NCI-H524 (cell line): ENCODE measurements at regions not wholly inside any gene's neighbourhood (a gene's known extent, or its start where the extent isn't known, plus 50 kb on each side); places are given as distances from the start of the nearest gene placed in this dataset.

Experiments
- DNase-seq, 2 experiments: peaks; one replicate each; lab custom pipeline; 2025; lab: John Stamatoyannopoulos, UW

DNA sequence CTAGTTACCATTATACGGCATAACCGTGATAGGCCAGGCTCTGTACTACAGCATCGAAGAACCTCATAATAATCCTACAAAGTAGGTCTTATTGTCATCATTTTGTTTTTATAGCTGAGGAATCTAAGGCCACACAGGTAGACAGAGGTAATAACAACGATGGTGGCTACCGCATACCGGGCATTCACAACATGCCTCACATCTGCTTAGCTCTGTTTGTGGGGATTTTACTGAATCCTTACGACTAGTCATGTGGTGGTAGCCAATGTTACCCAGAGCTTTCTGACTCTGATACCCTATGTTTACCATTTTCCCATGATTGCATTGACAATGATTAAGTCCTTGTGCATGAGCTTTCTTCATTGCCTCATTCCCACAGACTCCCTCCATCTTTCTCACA is 269.4 kb downstream of the TCF7L2 start:
- no peak for DNase-seq

DNA sequence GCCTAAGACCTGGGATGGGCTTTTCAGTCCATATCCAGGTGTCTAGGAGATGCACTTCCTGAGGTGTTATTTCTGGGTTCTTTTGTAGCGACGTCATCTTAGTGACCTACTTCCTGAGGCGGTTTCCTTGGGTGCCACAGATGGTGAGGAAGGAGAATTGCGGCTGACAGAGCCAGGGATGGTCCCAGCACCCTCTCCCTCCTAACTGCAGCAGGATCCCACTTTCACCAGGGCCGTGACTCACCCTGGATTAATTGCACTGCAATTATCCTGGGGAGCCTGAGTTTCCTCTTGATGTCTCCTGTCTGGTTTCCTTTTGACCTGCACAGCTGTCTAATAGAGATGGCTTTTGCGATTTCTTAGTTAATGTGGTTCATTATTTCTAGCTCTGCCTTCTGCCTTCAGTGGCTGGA is 271.7 kb downstream of the TCF7L2 start:
- peak in 1 of 2 experiments; percentile 10 for DNase-seq

DNA sequence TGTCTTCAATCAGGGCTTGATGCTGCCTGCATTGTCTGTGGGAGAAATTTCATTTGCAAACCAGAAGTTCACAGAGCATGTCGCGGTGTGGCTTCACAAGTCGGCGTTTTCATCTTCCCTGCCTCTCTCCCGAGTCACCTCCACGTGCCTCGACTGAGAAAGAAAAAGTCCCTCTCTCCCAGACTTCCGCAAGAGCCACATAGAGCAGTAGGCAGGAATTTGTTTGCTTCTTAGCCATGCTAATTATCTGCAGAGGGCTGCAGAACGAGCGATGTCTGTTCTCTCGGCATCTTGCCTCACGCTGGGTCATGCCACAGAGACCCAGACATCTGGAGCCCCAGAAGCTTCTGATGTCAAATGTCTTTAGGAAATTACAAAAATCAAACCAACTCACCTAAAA is 272.2 kb downstream of the TCF7L2 start:
- no peak for DNase-seq

DNA sequence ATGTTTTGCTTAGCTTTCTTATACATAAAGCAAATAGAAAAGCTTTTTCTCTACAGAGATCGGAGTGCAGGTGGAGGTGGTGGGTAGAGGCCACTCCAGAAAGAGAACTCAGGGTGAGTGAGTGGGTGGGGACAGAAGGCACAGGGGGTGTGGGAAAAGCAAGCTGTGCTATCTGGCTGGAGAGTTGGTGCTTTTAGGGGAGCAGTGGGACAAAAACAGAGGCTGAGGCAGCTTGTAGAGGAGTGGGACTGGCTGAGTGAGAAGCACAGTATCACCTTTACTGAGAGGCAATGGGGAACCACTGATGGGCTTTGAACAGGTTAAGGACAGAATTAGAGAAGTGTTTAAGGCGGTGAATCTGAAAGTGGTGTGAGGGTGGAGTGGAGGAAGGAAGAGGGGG is 275.3 kb downstream of the TCF7L2 start:
- DNase-seq = no peak

DNA sequence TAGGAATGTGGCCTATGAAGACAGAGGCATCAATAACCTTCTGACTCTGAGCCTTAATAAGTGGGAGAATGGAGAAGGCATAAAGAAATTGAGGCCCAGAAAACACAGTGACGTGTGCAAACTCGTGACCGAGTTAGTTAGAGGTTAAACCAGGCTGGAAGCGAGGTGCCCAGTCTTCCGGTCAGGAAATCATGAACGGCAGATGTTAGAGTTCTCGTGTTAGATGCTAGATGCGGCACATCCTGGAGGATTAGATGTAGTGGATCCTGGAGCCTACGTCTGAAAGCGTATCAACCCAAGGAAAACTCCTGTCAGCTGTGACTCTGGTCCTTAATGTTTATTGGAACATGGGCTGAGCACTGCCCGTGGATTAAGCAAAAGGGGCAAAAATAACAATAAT is 275.9 kb downstream of the TCF7L2 start:
- no peak for DNase-seq

DNA sequence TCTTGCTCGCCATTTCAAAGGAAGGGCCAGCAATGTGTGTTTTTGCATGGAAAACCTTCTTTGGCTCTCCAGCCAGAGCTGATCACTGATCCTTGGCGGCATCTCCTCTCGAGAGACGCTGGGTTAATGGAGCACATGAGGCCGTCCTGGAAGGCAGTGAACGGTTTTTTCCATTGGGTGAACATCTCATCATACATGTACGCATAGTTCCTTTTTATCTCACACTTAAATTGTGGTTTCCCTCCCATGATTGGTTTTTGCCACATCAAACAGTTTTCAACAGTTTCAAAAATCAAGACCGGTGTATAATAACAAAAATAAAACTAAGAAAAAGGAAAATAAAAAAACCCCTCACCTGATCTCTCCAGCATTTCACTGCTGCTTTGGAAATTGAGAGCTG is 276.4 kb downstream of the TCF7L2 start:
- no peak for DNase-seq

DNA sequence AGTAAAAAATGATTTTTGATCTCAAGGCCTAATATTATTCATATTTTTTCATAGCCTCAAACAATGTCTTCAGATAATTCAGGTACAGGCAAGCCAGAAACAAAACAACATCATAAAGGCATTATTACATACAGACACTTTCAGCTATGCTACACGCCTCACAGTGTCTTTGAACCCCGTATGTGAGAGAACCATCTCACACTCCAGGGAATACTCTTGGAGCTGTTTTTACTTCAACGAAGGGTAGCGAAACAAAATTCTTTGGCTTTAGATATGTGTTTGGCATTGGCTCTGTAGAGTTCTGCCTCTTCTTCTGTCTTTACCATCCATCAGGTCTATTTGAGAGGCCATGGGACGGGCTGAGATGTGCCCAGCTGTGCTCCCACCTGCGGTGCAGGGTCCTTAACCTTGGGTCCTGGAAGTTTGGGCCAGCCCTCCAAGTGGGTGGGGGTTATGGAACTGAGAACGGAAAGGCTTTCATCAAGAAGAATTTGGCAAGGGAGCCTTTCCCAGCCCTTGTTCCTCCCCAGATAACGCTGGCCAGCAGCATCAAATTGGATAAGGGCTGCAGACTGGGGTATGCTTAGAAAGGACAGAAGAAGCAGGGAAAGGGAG is 276.9 kb downstream of the TCF7L2 start:
- DNase-seq = no peak

DNA sequence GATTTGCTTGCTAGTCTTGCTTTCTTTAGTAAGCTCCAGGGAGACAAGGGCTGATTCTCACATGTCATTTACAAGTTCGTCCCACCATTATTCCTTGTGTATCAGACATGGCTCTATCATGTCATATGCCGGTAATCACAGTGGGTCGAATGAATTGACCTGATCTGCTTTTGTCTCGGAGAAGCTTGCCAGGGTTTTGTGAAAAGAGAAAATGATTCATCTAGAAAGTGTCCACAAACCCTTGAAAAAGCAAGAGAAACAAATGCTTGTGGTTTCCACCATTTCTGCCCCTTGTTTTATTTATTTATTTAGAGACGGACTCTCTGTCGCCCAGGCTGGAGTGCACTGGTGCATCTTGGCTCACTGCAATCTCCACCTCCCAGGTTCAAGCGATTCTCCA is 278.5 kb downstream of the TCF7L2 start:
- DNase-seq = no peak

DNA sequence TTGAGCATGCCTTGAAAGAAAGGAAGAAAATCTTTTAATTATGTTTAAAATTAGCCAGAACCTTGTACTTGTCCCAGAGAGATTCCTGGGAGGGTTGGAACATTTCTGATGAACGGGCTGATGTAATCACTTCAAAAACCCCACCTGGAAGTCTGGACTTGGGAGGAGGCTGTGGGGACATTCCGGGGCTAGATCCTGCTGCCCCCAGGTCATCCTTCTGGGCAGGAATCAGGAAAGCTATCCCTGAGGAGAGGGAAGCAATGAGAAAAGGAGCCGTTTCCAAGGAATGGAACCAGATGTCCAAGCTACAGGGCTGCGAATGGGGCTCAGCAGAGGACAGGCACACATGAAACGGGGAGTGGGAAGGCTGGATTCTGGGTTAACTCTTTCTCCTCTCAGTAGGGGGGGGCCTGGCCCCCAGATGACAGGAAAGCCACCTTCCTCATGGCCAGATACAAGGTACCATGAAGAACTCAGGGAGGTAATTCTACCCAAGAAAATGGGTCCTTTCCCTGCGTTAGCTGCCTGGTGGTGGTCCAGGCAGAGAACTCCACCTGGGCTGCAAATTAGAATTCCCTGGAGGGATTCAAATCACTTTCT is 280.1 kb downstream of the TCF7L2 start:
- no peak for DNase-seq

DNA sequence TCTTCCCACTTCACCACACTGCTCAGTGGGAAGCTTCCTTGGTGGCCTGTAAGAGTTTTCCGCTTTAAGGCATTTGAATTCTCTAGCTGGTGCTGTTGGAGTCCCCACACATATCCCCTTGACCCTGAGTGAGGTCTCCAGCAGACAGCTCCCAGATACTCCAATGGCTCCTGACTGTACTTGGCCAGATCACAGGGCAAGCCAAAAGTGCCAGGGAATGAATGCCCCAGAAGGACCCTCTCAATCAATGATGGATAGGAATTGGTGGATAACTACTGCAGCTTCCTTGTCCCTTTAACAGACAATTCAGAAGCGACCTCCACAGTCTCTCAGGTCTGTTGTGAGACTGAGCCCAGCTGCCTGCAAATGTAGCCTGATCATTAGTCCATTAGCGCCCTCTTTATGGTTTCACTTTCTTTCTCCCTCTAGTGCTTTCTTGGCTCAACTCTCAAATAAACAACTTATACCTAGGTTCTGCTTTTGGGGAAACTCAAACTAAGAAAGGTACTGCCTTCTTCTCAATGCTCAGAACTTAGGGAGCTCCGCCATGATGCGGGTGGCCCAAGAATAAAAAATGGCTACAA is 283.0 kb downstream of the TCF7L2 start:
- DNase-seq = no peak

DNA sequence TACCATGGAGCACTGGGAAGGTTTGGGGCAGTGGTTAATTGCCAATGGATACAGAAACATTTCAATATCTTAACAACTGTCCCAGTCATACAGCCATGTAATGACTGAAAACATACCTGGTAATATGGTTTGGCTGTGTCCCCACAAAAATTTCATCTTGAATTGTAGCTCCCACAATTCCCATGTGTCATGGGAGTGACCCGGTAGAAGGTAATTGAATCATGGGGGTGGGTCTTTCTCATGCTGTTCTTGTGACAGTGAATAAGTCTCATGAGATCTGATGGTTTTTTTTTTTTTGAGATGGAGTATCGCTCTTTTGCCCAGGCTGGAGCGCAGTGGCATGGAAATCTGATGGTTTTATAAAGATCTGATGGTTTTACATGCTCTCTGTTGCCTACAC is 284.4 kb downstream of the TCF7L2 start:
- no peak for DNase-seq

DNA sequence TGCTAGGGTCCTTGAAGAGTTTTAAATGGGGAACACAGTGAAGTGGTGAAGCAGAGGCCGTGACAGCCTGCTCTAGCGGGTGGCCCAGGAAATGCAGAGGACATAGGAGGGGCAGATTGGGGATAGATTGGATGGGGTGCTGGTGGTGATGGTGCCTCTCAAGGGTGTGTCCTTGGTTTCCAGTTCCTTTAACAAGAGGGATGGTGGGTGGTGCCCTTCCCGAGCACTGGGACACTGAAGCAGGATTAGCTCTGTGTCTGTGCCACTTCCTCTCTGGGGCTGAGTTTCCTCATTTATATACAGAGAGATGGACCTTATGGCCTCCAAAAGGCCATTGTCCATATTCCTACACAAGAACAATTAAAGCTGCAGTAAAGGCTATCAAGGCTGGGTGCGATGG is 285.5 kb downstream of the TCF7L2 start:
- no peak for DNase-seq

DNA sequence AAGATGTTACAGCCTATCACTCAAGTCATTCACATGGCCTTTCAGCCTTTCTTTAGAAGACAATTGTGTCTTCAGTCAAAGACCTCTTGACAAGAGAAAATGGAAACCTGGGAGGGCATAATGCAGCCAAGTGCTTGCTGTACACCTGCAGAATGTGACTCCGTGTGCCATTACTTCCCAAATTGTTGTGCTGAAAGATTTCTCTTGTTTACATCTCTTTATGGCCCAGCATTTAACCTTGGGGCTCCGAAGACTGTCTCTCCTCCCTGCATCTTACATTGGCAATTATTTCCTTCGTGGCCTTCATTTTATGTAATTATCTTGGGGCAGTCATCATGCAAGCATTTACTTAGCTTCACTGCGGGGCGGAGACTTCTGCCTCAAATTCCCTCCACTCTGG is 287.0 kb downstream of the TCF7L2 start:
- no peak for DNase-seq

DNA sequence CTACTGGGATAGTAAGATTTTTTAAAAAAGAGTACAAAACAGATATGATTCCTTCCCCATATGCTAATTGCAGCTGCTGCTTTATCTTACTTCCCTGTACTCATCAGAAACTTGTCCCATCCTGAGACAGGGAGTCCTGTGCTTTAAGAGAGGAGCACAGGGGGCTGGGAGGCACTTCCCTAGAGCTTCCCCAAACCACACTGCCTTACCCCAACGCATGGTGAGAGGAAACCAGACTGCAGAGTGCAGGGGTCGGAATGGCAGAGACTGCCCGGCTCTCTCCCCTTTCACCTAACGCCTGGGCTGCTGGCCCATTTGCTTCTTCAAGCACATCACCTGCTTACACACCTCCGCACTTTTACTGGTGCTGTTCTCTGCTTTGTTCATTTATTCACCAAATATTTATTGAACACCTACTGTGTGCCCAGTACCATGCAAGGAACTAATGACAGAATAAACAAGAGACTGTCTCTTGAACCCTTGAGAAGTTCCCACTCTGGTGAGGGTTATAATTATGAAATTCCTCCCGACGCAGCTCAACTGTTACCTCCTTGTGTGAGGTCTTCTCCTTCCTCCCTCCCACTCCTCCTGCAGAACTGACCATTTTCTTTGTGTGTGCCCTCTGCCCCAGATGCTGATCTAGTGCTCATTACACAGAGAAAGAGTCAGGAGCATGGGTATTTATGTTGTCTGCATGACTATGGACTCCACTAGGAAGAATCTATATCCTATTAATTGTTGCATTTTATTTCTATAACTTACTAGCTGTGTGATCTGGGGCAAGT is 289.7 kb downstream of the TCF7L2 start:
- DNase-seq = no peak

DNA sequence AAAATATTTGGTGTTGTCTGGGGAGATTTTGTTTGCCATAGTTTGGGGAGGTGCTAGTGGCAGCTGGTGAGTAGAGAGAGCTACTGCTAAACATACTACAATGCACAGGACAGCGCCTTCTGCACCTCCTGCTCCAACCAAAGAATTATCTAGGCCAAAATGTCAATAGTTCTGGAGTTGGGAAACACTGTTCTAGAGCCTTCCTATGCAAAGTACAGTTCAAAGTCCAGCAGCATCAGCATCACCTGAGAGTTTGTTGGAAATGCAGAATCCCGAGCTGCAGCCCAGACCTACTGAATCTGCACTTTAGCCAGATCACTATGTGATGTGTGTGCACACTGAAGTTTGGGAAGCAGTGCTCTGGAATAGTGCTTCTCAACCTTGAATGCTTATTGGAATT is 290.7 kb downstream of the TCF7L2 start:
- no peak for DNase-seq

DNA sequence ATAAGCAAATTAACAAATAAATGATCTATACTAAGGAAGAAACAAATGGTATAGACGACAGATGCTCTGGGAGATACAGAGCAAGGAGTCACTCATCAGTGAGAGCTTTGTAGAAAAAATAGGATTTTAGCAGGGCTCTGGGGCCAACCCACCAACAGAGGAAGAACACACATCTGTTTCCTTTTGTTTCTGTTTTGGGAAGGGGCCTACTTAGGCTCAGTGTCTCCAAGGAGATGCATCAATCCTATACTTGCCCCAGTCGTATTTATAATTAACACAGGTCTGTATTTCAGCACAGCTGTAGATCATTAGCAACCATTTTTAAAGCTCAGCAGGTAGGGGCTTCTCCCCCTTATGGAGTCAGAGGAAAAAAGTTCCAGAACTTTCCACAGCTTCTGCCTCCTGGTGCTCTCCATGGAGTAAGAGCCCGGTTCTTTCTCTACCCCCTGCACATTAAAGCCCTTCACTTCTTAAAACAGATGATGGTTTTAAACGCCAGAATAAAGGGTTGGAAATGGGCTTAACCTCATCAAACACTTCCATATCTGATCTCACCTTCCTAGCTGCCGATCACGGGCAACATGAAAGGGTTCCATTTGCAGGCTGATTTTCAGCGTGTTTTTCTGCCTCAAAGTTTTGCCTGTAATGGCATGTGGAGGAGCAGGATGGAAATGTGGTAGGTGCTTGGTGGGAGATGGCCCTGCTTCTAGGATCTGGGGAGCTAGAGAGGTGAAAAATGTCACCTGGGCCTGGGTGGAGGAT is 291.7 kb downstream of the TCF7L2 start:
- DNase-seq = no peak

DNA sequence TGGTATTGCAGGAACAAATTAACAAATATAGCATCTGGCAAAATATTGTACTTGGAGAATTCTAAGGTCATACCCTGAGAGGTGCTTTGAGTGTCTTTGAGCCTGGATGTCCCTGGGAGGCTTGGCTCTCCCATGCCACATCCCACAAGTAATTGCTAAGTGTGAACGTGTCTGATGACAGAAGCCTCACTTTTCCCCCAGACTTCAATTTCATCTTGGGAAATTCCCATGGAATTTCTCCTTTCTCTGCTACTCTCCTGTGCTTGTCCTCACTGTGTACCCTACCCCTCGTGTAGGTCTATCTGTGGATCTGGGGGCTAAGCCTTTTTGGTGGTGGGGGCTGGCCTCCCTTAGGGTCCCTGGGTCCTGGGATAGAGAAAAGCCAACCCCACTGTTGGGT is 293.3 kb downstream of the TCF7L2 start:
- DNase-seq = no peak

DNA sequence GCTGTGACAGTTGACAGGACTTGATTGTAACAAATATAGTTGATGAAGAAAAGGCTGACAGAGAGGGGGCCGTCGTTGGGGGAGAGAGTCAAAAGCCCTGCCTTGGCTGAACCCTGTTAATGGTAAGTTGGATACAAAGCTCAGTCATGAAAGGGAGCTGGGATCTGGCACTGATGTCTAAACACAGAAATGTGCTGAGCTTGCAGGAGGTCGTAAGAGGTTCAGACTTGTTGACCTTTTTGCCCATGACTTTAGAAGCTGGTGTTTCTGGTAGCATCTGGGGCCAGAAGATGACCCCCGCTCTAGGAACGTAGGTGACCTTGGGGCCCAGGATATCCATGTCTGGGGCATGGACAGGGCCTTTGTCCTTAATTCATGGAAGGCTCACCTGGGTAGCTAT is 294.7 kb downstream of the TCF7L2 start:
- DNase-seq = no peak

DNA sequence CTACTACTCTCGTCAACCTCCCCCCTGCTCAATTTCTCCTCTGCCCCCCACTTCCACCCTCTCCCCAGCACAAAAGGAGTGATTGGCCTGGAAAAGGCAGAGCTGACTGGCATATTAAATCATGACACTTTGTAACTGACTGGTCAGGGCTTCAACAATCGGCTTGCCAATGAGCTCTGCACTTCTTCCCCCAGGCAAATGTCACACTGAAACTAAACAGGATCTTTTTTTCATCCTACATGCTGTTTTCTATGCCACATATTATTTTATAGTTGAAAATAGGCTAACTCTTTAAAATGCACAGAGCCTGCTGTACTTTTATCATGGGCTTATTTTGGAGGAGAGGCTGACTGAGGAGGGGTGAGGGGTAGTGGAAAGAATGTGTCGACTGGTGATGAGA is 295.2 kb downstream of the TCF7L2 start:
- DNase-seq = no peak

DNA sequence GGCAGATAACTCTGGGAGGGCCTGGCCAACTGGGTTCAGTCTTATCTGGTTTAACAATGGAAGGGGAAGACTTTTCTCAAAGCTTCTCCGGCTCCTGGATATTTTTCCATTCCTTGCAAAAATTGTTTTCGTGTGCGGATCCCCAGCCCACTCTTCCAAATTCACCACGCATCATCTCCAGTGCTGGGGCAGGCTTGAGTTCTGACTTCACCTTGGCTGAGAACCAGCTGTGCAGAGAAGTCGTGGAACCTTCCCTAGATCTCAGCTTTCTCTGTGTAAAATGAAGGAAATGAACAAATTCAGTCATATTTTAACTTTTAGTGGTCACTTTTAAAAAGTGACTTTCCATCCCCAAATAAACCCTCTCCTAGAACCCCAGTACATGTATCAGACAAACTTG is 297.0 kb downstream of the TCF7L2 start:
- DNase-seq = no peak

DNA sequence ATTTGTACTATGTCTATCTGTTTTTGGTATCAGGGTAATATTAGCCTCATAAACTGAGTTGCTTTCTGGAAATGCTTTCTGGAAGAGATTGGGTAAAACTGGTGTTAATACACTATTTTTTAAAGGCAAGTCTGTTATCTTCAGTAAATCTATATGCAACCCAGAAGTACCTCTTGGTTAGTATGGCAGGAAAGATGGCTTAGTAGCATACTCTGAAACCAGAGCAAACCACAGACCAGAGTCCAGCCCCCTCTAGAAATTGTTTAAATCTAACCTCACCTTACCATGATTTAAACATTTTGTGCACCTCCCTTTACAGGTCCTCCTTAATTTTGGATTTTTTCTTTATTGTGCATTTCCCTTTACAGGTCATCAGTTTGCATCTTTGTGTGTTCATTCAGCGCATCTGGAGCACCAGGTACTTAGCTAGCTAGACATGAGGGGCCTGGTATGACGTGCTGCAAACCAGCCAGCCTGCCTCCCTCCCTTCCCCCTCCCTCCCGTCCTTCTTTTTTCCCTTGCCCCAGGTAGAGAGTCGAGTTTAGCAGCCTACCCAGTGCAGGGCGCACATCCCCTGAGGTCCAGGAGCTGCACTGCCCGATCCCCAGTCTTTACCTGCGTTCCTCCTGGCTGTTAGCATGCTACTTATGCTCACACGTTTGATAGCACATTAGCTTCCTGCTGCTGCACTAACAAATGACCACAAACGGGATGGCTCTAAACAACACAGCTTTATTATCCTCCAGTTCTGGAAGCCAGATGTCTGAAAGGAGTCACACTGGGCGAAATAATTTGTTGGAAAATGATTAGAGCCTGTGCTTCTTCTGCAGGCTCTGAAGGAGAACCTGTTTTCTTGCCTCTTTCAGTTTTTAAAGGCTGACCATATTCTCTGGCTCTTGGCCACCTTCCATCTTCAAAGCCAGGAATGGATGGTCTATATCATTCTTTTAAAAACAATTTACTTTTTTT is 299.9 kb upstream of the HABP2 start:
- DNase-seq = no peak
